Ishikawa (cell line): ENCODE measurements at regions not wholly inside any gene's neighbourhood (a gene's known extent, or its start where the extent isn't known, plus 50 kb on each side); places are given as distances from the start of the nearest gene placed in this dataset.

Source experiments
- CEBPB ChIP-seq: IDR thresholded peaks from 2 replicates; pipeline ENCODE4 v1.6.1; 2012
- CREB1 ChIP-seq: IDR thresholded peaks from 2 replicates; pipeline ENCODE4 v1.6.1; 2012; ENCODE audit warnings: low read depth
- EGR1 ChIP-seq: IDR thresholded peaks from 2 replicates; pipeline ENCODE4 v1.6.1; 2012
- EP300 ChIP-seq: IDR thresholded peaks from 2 replicates; pipeline ENCODE4 v1.6.1; 2012; ENCODE audit warnings: borderline replicate concordance
- FOXM1 ChIP-seq: IDR thresholded peaks from 2 replicates; pipeline ENCODE4 v1.6.1; 2012; ENCODE audit warnings: low read depth, borderline replicate concordance
- MAX ChIP-seq: IDR thresholded peaks from 2 replicates; pipeline ENCODE4 v1.6.1; 2012
- NFIC ChIP-seq: IDR thresholded peaks from 2 replicates; pipeline ENCODE4 v1.6.1; 2012
- RAD21 ChIP-seq: IDR thresholded peaks from 2 replicates; pipeline ENCODE4 v1.6.1; 2012; ENCODE audit warnings: low read depth
- TAF1 ChIP-seq: IDR thresholded peaks from 2 replicates; pipeline ENCODE4 v1.6.1; 2012; ENCODE audit warnings: low read depth, mild to moderate bottlenecking
- TCF12 ChIP-seq: IDR thresholded peaks from 2 replicates; pipeline ENCODE4 v1.6.1; 2012; ENCODE audit warnings: low read depth
- TEAD4 ChIP-seq: IDR thresholded peaks from 2 replicates; pipeline ENCODE4 v1.6.1; 2012
- USF1 ChIP-seq: IDR thresholded peaks from 2 replicates; pipeline ENCODE4 v1.6.1; 2012
- YY1 ChIP-seq: IDR thresholded peaks from 2 replicates; pipeline ENCODE4 v1.6.1; 2012; ENCODE audit warnings: low read depth
- ZBTB7A ChIP-seq: IDR thresholded peaks from 2 replicates; pipeline ENCODE4 v1.6.1; 2012; ENCODE audit warnings: low read depth
- TF ChIP-seq, protein P1 (sequence below): IDR thresholded peaks from 2 replicates; pipeline ENCODE4 v1.6.1; 2012; ENCODE audit warnings: low read depth, mild to moderate bottlenecking

DNA sequence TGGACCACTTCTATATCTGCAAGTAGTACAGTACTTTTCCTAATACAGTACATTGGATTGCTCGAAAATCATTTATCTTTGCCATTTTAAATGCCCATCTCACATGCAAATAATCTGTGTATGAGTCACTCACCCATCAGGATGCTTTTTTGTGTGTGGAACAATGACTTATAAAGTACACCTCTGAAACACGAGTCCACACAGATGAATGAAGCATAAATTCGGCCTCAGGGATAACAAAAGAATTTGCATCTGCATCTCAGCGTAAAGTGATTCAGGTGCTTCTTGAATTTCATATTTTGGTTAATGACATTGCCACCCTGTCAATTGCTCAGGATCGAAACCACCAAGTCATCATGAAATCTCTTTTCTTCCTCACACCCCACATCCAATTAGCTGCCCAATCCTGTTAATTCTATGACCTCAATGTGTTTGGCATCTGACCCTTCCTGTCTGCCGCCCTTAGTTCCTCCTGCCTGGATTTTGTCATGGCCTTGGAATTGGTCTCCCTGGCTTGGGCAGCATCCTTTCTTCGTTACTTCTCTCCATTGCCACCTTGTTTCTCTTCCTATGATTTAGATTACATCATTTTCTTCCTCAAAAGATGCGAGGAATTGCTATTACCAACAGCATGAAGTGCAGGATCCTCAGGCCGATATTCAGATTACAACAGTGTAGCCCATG is 161.6 kb upstream of the MID1 start:
- TF ChIP-seq TAF1 (no peak), YY1 (no peak), EP300 (no peak), ZBTB7A (no peak), NFIC (no peak), RAD21 (no peak), MAX (no peak)

DNA sequence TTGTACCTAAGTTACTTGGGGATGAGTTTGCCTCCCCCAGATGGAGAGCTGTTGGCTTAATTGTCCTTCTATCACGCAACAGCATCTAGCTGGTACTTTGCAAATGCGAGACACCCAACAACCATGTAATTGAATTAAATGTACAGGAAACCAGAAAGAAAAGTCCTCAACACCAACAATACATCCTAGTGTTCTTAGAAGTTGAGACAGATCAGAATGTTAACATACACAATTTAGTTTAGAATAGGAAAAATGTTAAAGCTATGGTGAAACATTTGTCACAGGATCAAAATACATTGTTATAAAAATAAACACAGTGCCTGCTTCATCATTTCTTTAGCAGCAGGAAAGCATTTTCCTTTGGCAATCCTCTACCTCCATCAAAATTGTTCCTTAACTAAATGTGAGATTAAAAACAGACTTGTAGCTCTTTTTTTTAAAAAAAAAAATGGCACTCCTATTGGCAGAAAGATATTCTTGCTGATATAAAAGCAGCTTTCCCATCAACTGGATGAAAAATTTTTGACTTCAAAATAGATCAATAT is 163.1 kb upstream of the MID1 start:
- TF ChIP-seq FOXM1 (no peak), CREB1 (no peak), MAX (no peak), NFIC (no peak), EGR1 (no peak), CEBPB (no peak), YY1 (no peak), TAF1 (no peak), EP300 (no peak), TEAD4 (no peak)

DNA sequence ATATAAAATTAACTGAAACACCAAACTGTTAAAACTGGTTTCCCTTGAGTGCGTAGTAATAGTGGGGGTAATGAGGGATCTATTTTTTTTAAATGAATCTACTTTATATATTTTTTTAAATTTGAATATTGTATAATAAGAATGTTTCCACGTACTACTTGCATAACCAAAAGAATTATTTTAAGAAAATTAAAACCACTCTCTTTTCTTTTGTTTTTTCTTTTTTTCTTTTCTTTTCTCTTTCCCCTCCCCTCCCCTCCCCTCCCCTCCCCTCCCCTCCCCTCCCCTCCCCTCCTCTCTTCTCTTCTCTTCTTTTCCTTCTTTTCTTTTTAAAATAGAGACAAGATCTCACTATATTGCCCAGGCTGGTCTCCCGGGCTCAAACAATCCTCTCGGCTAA is 166.9 kb upstream of the MID1 start:
- TF ChIP-seq FOXM1 (no peak), RAD21 (no peak), MAX (no peak), TEAD4 (no peak), EGR1 (no peak), YY1 (no peak), EP300 (no peak), TAF1 (no peak), NFIC (no peak), TCF12 (no peak), USF1 (no peak), CEBPB (no peak), CREB1 (no peak), ZBTB7A (no peak)
- TF ChIP-seq, protein P1, sequence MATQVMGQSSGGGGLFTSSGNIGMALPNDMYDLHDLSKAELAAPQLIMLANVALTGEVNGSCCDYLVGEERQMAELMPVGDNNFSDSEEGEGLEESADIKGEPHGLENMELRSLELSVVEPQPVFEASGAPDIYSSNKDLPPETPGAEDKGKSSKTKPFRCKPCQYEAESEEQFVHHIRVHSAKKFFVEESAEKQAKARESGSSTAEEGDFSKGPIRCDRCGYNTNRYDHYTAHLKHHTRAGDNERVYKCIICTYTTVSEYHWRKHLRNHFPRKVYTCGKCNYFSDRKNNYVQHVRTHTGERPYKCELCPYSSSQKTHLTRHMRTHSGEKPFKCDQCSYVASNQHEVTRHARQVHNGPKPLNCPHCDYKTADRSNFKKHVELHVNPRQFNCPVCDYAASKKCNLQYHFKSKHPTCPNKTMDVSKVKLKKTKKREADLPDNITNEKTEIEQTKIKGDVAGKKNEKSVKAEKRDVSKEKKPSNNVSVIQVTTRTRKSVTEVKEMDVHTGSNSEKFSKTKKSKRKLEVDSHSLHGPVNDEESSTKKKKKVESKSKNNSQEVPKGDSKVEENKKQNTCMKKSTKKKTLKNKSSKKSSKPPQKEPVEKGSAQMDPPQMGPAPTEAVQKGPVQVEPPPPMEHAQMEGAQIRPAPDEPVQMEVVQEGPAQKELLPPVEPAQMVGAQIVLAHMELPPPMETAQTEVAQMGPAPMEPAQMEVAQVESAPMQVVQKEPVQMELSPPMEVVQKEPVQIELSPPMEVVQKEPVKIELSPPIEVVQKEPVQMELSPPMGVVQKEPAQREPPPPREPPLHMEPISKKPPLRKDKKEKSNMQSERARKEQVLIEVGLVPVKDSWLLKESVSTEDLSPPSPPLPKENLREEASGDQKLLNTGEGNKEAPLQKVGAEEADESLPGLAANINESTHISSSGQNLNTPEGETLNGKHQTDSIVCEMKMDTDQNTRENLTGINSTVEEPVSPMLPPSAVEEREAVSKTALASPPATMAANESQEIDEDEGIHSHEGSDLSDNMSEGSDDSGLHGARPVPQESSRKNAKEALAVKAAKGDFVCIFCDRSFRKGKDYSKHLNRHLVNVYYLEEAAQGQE, result no peak

GRCh38 chrX:10794203-10794630 is 173.8 kb upstream of the MID1 start:
- TF ChIP-seq TEAD4 (no peak), EGR1 (no peak), YY1 (no peak), CEBPB (no peak), MAX (no peak), TCF12 (no peak), NFIC (no peak), USF1 (no peak), ZBTB7A (no peak), EP300 (no peak), RAD21 (no peak), FOXM1 (no peak), TAF1 (no peak), CREB1 (no peak)
- TF ChIP-seq, protein P1, result no peak

GRCh38 chrX:10795721-10796120 is 175.3 kb upstream of the MID1 start:
- no peak for TF ChIP-seq TEAD4
- TF ChIP-seq USF1, result no peak
- no peak for TF ChIP-seq TCF12
- no peak for TF ChIP-seq EGR1
- no peak for TF ChIP-seq EP300
- TF ChIP-seq MAX, result no peak
- TF ChIP-seq CEBPB, result no peak
- TF ChIP-seq TAF1, result no peak
- no peak for TF ChIP-seq ZBTB7A
- no peak for TF ChIP-seq YY1
- no peak for TF ChIP-seq CREB1
- TF ChIP-seq FOXM1, result no peak
- no peak for TF ChIP-seq NFIC
- TF ChIP-seq, protein P1, result no peak
- TF ChIP-seq RAD21, result no peak
